ENCODE measurements at regions not wholly inside any gene's neighbourhood (a gene's known extent, or its start where the extent isn't known, plus 50 kb on each side); places are given as distances from the start of the nearest gene placed in this dataset.
"Not testable (repeated sequence)": the region's sequence is repeated elsewhere in the genome, so short reads cannot be mapped to it uniquely, and the experiment has no call there.

GRCh38 chr6:92231171-92231701, 1188.1 kb downstream of the EPHA7 start:
- peak; percentile 88 for DNase-seq

GRCh38 chr6:92219987-92220386, 1199.4 kb downstream of the EPHA7 start:
- not testable (repeated sequence) for DNase-seq

- no peak for DNase-seq
These were observed 1202.6 kb downstream of the EPHA7 start for GRCh38 chr6:92216717-92217116.

- DNase-seq = no peak
These were observed 1217.7 kb downstream of the EPHA7 start for GRCh38 chr6:92201618-92202017.

- no peak for DNase-seq
These were observed 1223.0 kb downstream of the EPHA7 start for GRCh38 chr6:92196325-92196724.

GRCh38 chr6:92195796-92196195, 1223.6 kb downstream of the EPHA7 start:
- DNase-seq = no peak

- no peak for DNase-seq
These were observed 1231.3 kb downstream of the EPHA7 start for GRCh38 chr6:92188016-92188415.

GRCh38 chr6:92184933-92185332, 1234.4 kb downstream of the EPHA7 start:
- no peak for DNase-seq

- no peak for DNase-seq
These were observed 1238.0 kb downstream of the EPHA7 start for GRCh38 chr6:92181347-92181746.

- no peak for DNase-seq
These were observed 1239.3 kb downstream of the EPHA7 start for GRCh38 chr6:92180090-92180489.

- DNase-seq = no peak
These were observed 1242.7 kb downstream of the EPHA7 start for GRCh38 chr6:92176666-92177065.

- DNase-seq = no peak
These were observed 1244.8 kb downstream of the EPHA7 start for GRCh38 chr6:92174398-92175073.

GRCh38 chr6:92169506-92169905, 1249.9 kb downstream of the EPHA7 start:
- no peak for DNase-seq

GRCh38 chr6:92166666-92167065, 1252.7 kb downstream of the EPHA7 start:
- no peak for DNase-seq

- DNase-seq = no peak
These were observed 1257.4 kb downstream of the EPHA7 start for GRCh38 chr6:92161953-92162352.

GRCh38 chr6:92160226-92160625, 1259.1 kb downstream of the EPHA7 start:
- no peak for DNase-seq

- no peak for DNase-seq
These were observed 1260.3 kb downstream of the EPHA7 start for GRCh38 chr6:92159046-92159445.

- no peak for DNase-seq
These were observed 1268.8 kb downstream of the EPHA7 start for GRCh38 chr6:92150553-92150952.

- no peak for DNase-seq
These were observed 1272.1 kb downstream of the EPHA7 start for GRCh38 chr6:92147246-92147645.

GRCh38 chr6:92139601-92140000, 1279.8 kb downstream of the EPHA7 start:
- no peak for DNase-seq

GRCh38 chr6:92132957-92133356, 1286.4 kb downstream of the EPHA7 start:
- no peak for DNase-seq

GRCh38 chr6:92132457-92132856, 1286.9 kb downstream of the EPHA7 start:
- no peak for DNase-seq

- DNase-seq = no peak
These were observed 1288.4 kb downstream of the EPHA7 start for GRCh38 chr6:92130944-92131343.

- DNase-seq = no peak
These were observed 1292.4 kb downstream of the EPHA7 start for GRCh38 chr6:92126983-92127382.

- no peak for DNase-seq
These were observed 1293.3 kb downstream of the EPHA7 start for GRCh38 chr6:92126088-92126487.
